ENCODE measurements at regions not wholly inside any gene's neighbourhood (a gene's known extent, or its start where the extent isn't known, plus 50 kb on each side); places are given as distances from the start of the nearest gene placed in this dataset.

DNA sequence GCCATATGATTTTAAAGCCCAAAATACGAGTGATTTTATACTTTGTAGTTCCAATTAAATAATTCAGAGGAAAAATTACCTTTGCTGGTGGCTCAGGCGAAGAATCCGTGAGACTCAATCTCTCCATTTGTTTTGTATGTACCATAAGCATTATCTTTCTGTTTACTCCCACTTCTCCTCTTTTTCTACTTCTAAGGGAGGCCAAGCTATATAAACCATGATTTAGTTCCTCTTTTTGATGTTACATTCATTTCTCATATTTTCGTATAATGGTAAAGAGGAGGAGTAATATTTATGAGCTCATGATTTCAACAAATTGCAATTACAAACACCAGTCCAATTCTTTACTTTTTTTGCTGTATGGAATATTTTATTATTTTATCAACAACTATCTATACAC lies 50.6 kb upstream of the TES start:
- TF ChIP-seq, protein P1, sequence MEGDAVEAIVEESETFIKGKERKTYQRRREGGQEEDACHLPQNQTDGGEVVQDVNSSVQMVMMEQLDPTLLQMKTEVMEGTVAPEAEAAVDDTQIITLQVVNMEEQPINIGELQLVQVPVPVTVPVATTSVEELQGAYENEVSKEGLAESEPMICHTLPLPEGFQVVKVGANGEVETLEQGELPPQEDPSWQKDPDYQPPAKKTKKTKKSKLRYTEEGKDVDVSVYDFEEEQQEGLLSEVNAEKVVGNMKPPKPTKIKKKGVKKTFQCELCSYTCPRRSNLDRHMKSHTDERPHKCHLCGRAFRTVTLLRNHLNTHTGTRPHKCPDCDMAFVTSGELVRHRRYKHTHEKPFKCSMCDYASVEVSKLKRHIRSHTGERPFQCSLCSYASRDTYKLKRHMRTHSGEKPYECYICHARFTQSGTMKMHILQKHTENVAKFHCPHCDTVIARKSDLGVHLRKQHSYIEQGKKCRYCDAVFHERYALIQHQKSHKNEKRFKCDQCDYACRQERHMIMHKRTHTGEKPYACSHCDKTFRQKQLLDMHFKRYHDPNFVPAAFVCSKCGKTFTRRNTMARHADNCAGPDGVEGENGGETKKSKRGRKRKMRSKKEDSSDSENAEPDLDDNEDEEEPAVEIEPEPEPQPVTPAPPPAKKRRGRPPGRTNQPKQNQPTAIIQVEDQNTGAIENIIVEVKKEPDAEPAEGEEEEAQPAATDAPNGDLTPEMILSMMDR (IDR thresholded peaks at IDR 0.05; ENCODE audit: low read depth, low read length), result no peak
- no peak overlapping the region for H3K4me3 ChIP-seq (ENCODE audit: low read depth, low read length)

Measured in WI38 (cell line).